Neural crest cell (in vitro differentiated cells): ENCODE measurements at regions not wholly inside any gene's neighbourhood (a gene's known extent, or its start where the extent isn't known, plus 50 kb on each side); places are given as distances from the start of the nearest gene placed in this dataset.

Experiments
- DNase-seq: peaks from one replicate; pipeline ENCODE4 v3.0.0; 2021; ENCODE audit warnings: low read depth, mixed read lengths, low spot score
- H3K27ac Mint-ChIP-seq: one replicate; pipeline ENCODE4 v1.8.0; 2021; ENCODE audit warnings: mild to moderate bottlenecking, mixed read lengths; ENCODE audit not compliant: unreplicated experiment
- H3K27me3 Mint-ChIP-seq: 2 replicates; pipeline ENCODE4 v1.8.0; 2021; ENCODE audit warnings: low read depth, mild to moderate bottlenecking, mixed read lengths
- H3K36me3 Mint-ChIP-seq: 2 replicates; pipeline ENCODE4 v1.8.0; 2021; ENCODE audit warnings: low read depth, mild to moderate bottlenecking, mixed read lengths
- H3K4me1 Mint-ChIP-seq: 2 replicates; pipeline ENCODE4 v1.8.0; 2021; ENCODE audit warnings: mixed read lengths
- H3K4me3 Mint-ChIP-seq: one replicate; pipeline ENCODE4 v1.8.0; 2021; ENCODE audit warnings: mild to moderate bottlenecking, mixed read lengths
- H3K9me3 Mint-ChIP-seq: 2 replicates; pipeline ENCODE4 v1.8.0; 2021; ENCODE audit warnings: mixed read lengths
- CTCF ChIP-seq: fragments of 200-600 bp; sonication (generic); conservative IDR thresholded peaks from 2 replicates; pipeline ENCODE4 v1.5.0; 2021; ENCODE audit warnings: antibody characterized with exemption, mild to moderate bottlenecking

GRCh38 chr5:26662806-26663360 is 375.5 kb downstream of the CDH9 start:
- no peak overlapping the region for H3K27ac Mint-ChIP-seq
- H3K36me3 Mint-ChIP-seq: no peaks in the 10 kb centered on the region
- H3K27me3 Mint-ChIP-seq: no peaks in the 10 kb centered on the region
- H3K4me1 Mint-ChIP-seq: no peaks in the 10 kb centered on the region
- H3K4me3 Mint-ChIP-seq: no peak overlapping the region
- DNase-seq: no peak
- TF ChIP-seq CTCF: no peak
- no peaks in the 10 kb centered on the region for H3K9me3 Mint-ChIP-seq

- no peak for DNase-seq
- no peak for TF ChIP-seq CTCF
- H3K36me3 Mint-ChIP-seq: no peaks in the 10 kb centered on the region
- H3K27me3 Mint-ChIP-seq: no peaks in the 10 kb centered on the region
- peaks cover 5% of the 10 kb centered on the region for H3K4me1 Mint-ChIP-seq
- H3K4me3 Mint-ChIP-seq: no peak overlapping the region
- H3K27ac Mint-ChIP-seq: no peak overlapping the region
- H3K9me3 Mint-ChIP-seq: peaks cover 12% of the 10 kb centered on the region
Measured at GRCh38 chr5:26660116-26660515, 378.3 kb downstream of the CDH9 start.

- Mint-ChIP-seq H3K4me3 (no peak overlapping the region), H3K36me3 (peaks cover 3% of the 10 kb centered on the region), H3K9me3 (peaks cover 13% of the 10 kb centered on the region), H3K4me1 (no peaks in the 10 kb centered on the region), H3K27ac (no peak overlapping the region), H3K27me3 (no peaks in the 10 kb centered on the region)
- no peak for TF ChIP-seq CTCF
- DNase-seq: no peak
Measured at GRCh38 chr5:26649000-26649399, 389.4 kb downstream of the CDH9 start.

- H3K27ac Mint-ChIP-seq: no peak overlapping the region
- peaks cover 13% of the 10 kb centered on the region for H3K9me3 Mint-ChIP-seq
- no peak for DNase-seq
- no peaks in the 10 kb centered on the region for H3K4me1 Mint-ChIP-seq
- H3K4me3 Mint-ChIP-seq: no peak overlapping the region
- H3K36me3 Mint-ChIP-seq: peaks cover 3% of the 10 kb centered on the region
- TF ChIP-seq CTCF: no peak
- H3K27me3 Mint-ChIP-seq: no peaks in the 10 kb centered on the region
Measured at GRCh38 chr5:26647781-26648180, 390.6 kb downstream of the CDH9 start.

- Mint-ChIP-seq H3K27ac (no peak overlapping the region), H3K4me1 (no peaks in the 10 kb centered on the region)
Measured at GRCh38 chr5:26645659-26646058, 392.7 kb downstream of the CDH9 start.

More at GRCh38 chr5:26645659-26646058, 392.7 kb downstream of the CDH9 start:
- Mint-ChIP-seq H3K27me3 (no peaks in the 10 kb centered on the region), H3K36me3 (peaks cover 3% of the 10 kb centered on the region), H3K9me3 (peaks cover 8% of the 10 kb centered on the region), H3K4me3 (no peak overlapping the region)
- TF ChIP-seq CTCF: no peak
- no peak for DNase-seq
